OCI-LY7 (cell line): ENCODE measurements at regions not wholly inside any gene's neighbourhood (a gene's known extent, or its start where the extent isn't known, plus 50 kb on each side); places are given as distances from the start of the nearest gene placed in this dataset.

ENCODE experiments used
- BruUV-seq: library from RNA; stranded (reverse); fragments of 400-500 nt; replicated peaks from 2 replicates; lab custom pipeline; 2021; lab: Mats Ljungman, UMichigan
- CTCF ChIA-PET: fragments of 300-600 bp; sonication (Branson Sonifier 250); formaldehyde crosslinking; loops from one replicate; lab custom pipeline; 2022; ENCODE audit warnings: antibody characterized with exemption; ENCODE audit not compliant: unreplicated experiment; lab: Charles Lee
- POLR2A ChIA-PET: fragments of 300-600 bp; sonication (Branson Sonifier 250); formaldehyde crosslinking; loops from one replicate; lab custom pipeline; 2022; ENCODE audit warnings: antibody characterized with exemption; lab: Charles Lee
- DNase-seq: peaks from one replicate; pipeline ENCODE4 v3.0.0-alpha.2; 2015; ENCODE audit warnings: low spot score
- H2AFZ ChIP-seq: fragments of 200-600 bp; sonication (generic), shearing (Covaris generic); 2 replicates; pipeline ENCODE4 v1.6.1; 2014; ENCODE audit warnings: mild to moderate bottlenecking, antibody characterized with exemption, low read length, moderate library complexity
- H3K27ac ChIP-seq: fragments of 200-600 bp; sonication (generic); 2 replicates; pipeline ENCODE4 v1.5.1; 2014; ENCODE audit warnings: mixed run types, low read depth, mild to moderate bottlenecking, moderate library complexity, low read length, inconsistent platforms; ENCODE audit not compliant: poor library complexity, severe bottlenecking
- H3K36me3 ChIP-seq: fragments of 200-600 bp; sonication (generic); 2 replicates; pipeline ENCODE4 v1.6.1; 2014; ENCODE audit warnings: mild to moderate bottlenecking, antibody characterized with exemption, low read length, moderate library complexity, mixed read lengths; ENCODE audit not compliant: insufficient read depth
- H3K4me1 ChIP-seq: fragments of 200-600 bp; sonication (generic); 2 replicates; pipeline ENCODE4 v1.5.1; 2014; ENCODE audit warnings: mild to moderate bottlenecking, low read length; ENCODE audit not compliant: insufficient read depth, poor library complexity, severe bottlenecking
- H3K4me2 ChIP-seq: fragments of 200-600 bp; sonication (generic); 2 replicates; pipeline ENCODE4 v1.6.1; 2014; ENCODE audit warnings: mild to moderate bottlenecking, low read length
- H3K4me3 ChIP-seq: fragments of 200-600 bp; sonication (generic); 2 replicates; pipeline ENCODE4 v1.5.1; 2014; ENCODE audit warnings: mild to moderate bottlenecking, low read depth, low read length; ENCODE audit not compliant: poor library complexity, severe bottlenecking
- H3K79me2 ChIP-seq: fragments of 200-600 bp; sonication (generic); 2 replicates; pipeline ENCODE4 v1.6.1; 2016; ENCODE audit warnings: low read depth, mild to moderate bottlenecking, low read length, moderate library complexity, mixed read lengths; ENCODE audit not compliant: insufficient read depth
- H3K9me2 ChIP-seq: fragments of 200-600 bp; sonication (generic); 2 replicates; pipeline ENCODE4 v1.6.1; 2016; ENCODE audit warnings: mild to moderate bottlenecking, low read length, mixed read lengths; ENCODE audit not compliant: insufficient read depth
- H3K9me3 ChIP-seq: fragments of 200-600 bp; sonication (generic); 2 replicates; pipeline ENCODE4 v1.6.1; 2014; ENCODE audit warnings: mild to moderate bottlenecking, mixed run types, low read length, mixed read lengths
- H4K20me1 ChIP-seq: fragments of 200-600 bp; sonication (generic); 2 replicates; pipeline ENCODE4 v1.6.1; 2014; ENCODE audit warnings: mild to moderate bottlenecking, antibody characterized with exemption, low read length, moderate library complexity, mixed read lengths; ENCODE audit not compliant: insufficient read depth
- CTCF ChIP-seq: fragments of 200-600 bp; sonication (generic); conservative IDR thresholded peaks from 2 replicates; pipeline ENCODE4 v1.5.1; 2014; ENCODE audit warnings: mild to moderate bottlenecking, antibody characterized with exemption, low read length, moderate library complexity, mixed read lengths
- EZH2phosphoT487 ChIP-seq: fragments of 200-600 bp; sonication (generic); IDR thresholded peaks from 2 replicates; pipeline ENCODE4 v1.6.1; 2018; ENCODE audit warnings: low read depth, borderline replicate concordance, mild to moderate bottlenecking, mixed run types, antibody characterized with exemption, low read length, moderate library complexity, mixed read lengths
- intact Hi-C: fragments of 100-400 bp; cut with micrococcal nuclease; formaldehyde crosslinking; loops from one replicate; pipeline ENCODE4 v1.10.0; 2022; ENCODE audit not compliant: unreplicated experiment

- no TSS peak for BruUV-seq
- no peaks in the 10 kb centered on the region for H3K36me3 ChIP-seq
- H3K27ac ChIP-seq, result no peak overlapping the region
- H3K4me2 ChIP-seq, result no peak overlapping the region
- no peak for DNase-seq
- H3K9me2 ChIP-seq, result no peaks in the 10 kb centered on the region
- POLR2A ChIA-PET, result interaction anchor here (0.6 kb wide), 1 partner anchor 996 kb away, joined by 4 read pairs; no protein-coding TSS in a partner anchor
- H2AFZ ChIP-seq, result no peak overlapping the region
- H3K4me1 ChIP-seq, result no peaks in the 10 kb centered on the region
- H3K4me3 ChIP-seq, result no peak overlapping the region
- no peaks in the 10 kb centered on the region for H4K20me1 ChIP-seq
- H3K79me2 ChIP-seq, result no peaks in the 10 kb centered on the region
- intact Hi-C loops, result no loop called here
- TF ChIP-seq CTCF, result no peak
- no peak for TF ChIP-seq EZH2phosphoT487
- CTCF ChIA-PET, result no interaction called here
- no peaks in the 10 kb centered on the region for H3K9me3 ChIP-seq
Measured at GRCh38 chr6:72535124-72535523, 86.7 kb upstream of the KCNQ5 start.

- H3K36me3 ChIP-seq, result no peaks in the 10 kb centered on the region
- no peak overlapping the region for H3K4me2 ChIP-seq
- no peak for TF ChIP-seq EZH2phosphoT487
- no peak for TF ChIP-seq CTCF
- no peak overlapping the region for H2AFZ ChIP-seq
- no TSS peak for BruUV-seq
- H3K4me1 ChIP-seq, result no peaks in the 10 kb centered on the region
- POLR2A ChIA-PET, result interaction anchor here (0.7 to 1.2 kb wide), 2 partner anchors 14 to 93 kb away, joined by 3 read pairs; no protein-coding TSS in a partner anchor
- no peaks in the 10 kb centered on the region for H3K9me2 ChIP-seq
- no peak overlapping the region for H3K27ac ChIP-seq
- CTCF ChIA-PET, result no interaction called here
- no peaks in the 10 kb centered on the region for H4K20me1 ChIP-seq
- no peak for DNase-seq
- intact Hi-C loops, result no loop called here
- H3K9me3 ChIP-seq, result no peaks in the 10 kb centered on the region
- H3K4me3 ChIP-seq, result no peak overlapping the region
- H3K79me2 ChIP-seq, result no peaks in the 10 kb centered on the region
Measured at GRCh38 chr6:72547020-72547419, 74.8 kb upstream of the KCNQ5 start.

- no peak for TF ChIP-seq EZH2phosphoT487
- no peak for TF ChIP-seq CTCF
Measured at GRCh38 chr6:72551470-72551869, 70.4 kb upstream of the KCNQ5 start.

More at GRCh38 chr6:72551470-72551869, 70.4 kb upstream of the KCNQ5 start:
- H3K4me1 ChIP-seq, result no peaks in the 10 kb centered on the region
- ChIA-PET POLR2A (no interaction called here), CTCF (no interaction called here)
- H3K79me2 ChIP-seq, result no peaks in the 10 kb centered on the region
- no peak overlapping the region for H3K4me3 ChIP-seq
- H3K27ac ChIP-seq, result no peak overlapping the region
- H4K20me1 ChIP-seq, result no peaks in the 10 kb centered on the region
- H2AFZ ChIP-seq, result no peak overlapping the region
- no peak overlapping the region for H3K4me2 ChIP-seq
- DNase-seq, result no peak
- no TSS peak for BruUV-seq
- no peaks in the 10 kb centered on the region for H3K9me2 ChIP-seq
- no peaks in the 10 kb centered on the region for H3K9me3 ChIP-seq
- intact Hi-C loops, result no loop called here
- H3K36me3 ChIP-seq, result no peaks in the 10 kb centered on the region
